Activated naive CD8-positive, alpha-beta T cell treated with anti-CD3 and anti-CD28 coated beads, Interleukin-2, amount 50 U/mL, for 24 hours (primary cell): ENCODE measurements at regions not wholly inside any gene's neighbourhood (a gene's known extent, or its start where the extent isn't known, plus 50 kb on each side); places are given as distances from the start of the nearest gene placed in this dataset.

ENCODE experiments used
- ATAC-seq: fragments of 150-1000 bp; cut with Tn5 transposase; one replicate; pipeline ENCODE4 v1.10.0; 2021
- DNase-seq: peaks from one replicate; pipeline ENCODE4 v3.0.0; 2021
- H3K27ac Mint-ChIP-seq: one replicate; pipeline ENCODE4 v1.8.0; 2021; ENCODE audit warnings: mild to moderate bottlenecking, mixed read lengths
- H3K27me3 Mint-ChIP-seq: one replicate; pipeline ENCODE4 v1.8.0; 2021; ENCODE audit warnings: mixed read lengths
- H3K36me3 Mint-ChIP-seq: one replicate; pipeline ENCODE4 v1.8.0; 2021; ENCODE audit warnings: low read depth, mixed read lengths
- H3K4me1 Mint-ChIP-seq: one replicate; pipeline ENCODE4 v1.8.0; 2021; ENCODE audit warnings: mixed read lengths
- H3K4me3 Mint-ChIP-seq: one replicate; pipeline ENCODE4 v1.8.0; 2021; ENCODE audit warnings: mild to moderate bottlenecking, moderate library complexity, mixed read lengths
- H3K9me3 Mint-ChIP-seq: one replicate; pipeline ENCODE4 v1.8.0; 2021; ENCODE audit warnings: mixed read lengths

- Mint-ChIP-seq H3K27me3 (peaks cover 10% of the 10 kb centered on the region), H3K36me3 (no peaks in the 10 kb centered on the region)
- ATAC-seq, result no peak
Observed at GRCh38 chr5:135279328-135279727, 119.7 kb downstream of the MACROH2A1 start.

GRCh38 chr5:135276151-135276550 lies 122.9 kb downstream of the MACROH2A1 start:
- Mint-ChIP-seq H3K4me1 (no peaks in the 10 kb centered on the region), H3K9me3 (peaks cover 7% of the 10 kb centered on the region)

More at GRCh38 chr5:135279328-135279727, 119.7 kb downstream of the MACROH2A1 start:
- Mint-ChIP-seq H3K4me1 (no peaks in the 10 kb centered on the region), H3K27ac (no peak overlapping the region), H3K4me3 (no peak overlapping the region), H3K9me3 (peaks cover 7% of the 10 kb centered on the region)
- DNase-seq, result no peak

GRCh38 chr5:135273212-135273611 lies 125.8 kb downstream of the MACROH2A1 start:
- H3K4me3 Mint-ChIP-seq, result no peak overlapping the region
- peaks cover 5% of the 10 kb centered on the region for H3K27me3 Mint-ChIP-seq
- peaks cover 4% of the 10 kb centered on the region for H3K9me3 Mint-ChIP-seq
- no peak for DNase-seq
- H3K36me3 Mint-ChIP-seq, result no peaks in the 10 kb centered on the region
- no peak for ATAC-seq
- H3K4me1 Mint-ChIP-seq, result no peaks in the 10 kb centered on the region
- H3K27ac Mint-ChIP-seq, result no peak overlapping the region

More at GRCh38 chr5:135276151-135276550, 122.9 kb downstream of the MACROH2A1 start:
- Mint-ChIP-seq H3K4me3 (no peak overlapping the region), H3K27me3 (peaks cover 5% of the 10 kb centered on the region), H3K27ac (no peak overlapping the region), H3K36me3 (no peaks in the 10 kb centered on the region)
- ATAC-seq (no peak), DNase-seq (no peak)

GRCh38 chr5:135272311-135272805 lies 126.7 kb downstream of the MACROH2A1 start:
- no peaks in the 10 kb centered on the region for H3K27me3 Mint-ChIP-seq
- no peaks in the 10 kb centered on the region for H3K9me3 Mint-ChIP-seq
- no peak overlapping the region for H3K4me3 Mint-ChIP-seq
- H3K27ac Mint-ChIP-seq, result no peak overlapping the region
- H3K4me1 Mint-ChIP-seq, result no peaks in the 10 kb centered on the region
- no peak for DNase-seq
- no peak for ATAC-seq
- H3K36me3 Mint-ChIP-seq, result no peaks in the 10 kb centered on the region

GRCh38 chr5:135271533-135272310 lies 127.3 kb downstream of the MACROH2A1 start:
- Mint-ChIP-seq H3K27ac (no peak overlapping the region), H3K9me3 (no peaks in the 10 kb centered on the region), H3K27me3 (peaks cover 1% of the 10 kb centered on the region), H3K36me3 (no peaks in the 10 kb centered on the region), H3K4me3 (no peak overlapping the region), H3K4me1 (no peaks in the 10 kb centered on the region)
- ATAC-seq (no peak), DNase-seq (no peak)

- ATAC-seq (no peak), DNase-seq (no peak)
- Mint-ChIP-seq H3K9me3 (no peaks in the 10 kb centered on the region), H3K27ac (no peak overlapping the region), H3K27me3 (peaks cover 5% of the 10 kb centered on the region), H3K4me3 (no peak overlapping the region), H3K36me3 (no peaks in the 10 kb centered on the region), H3K4me1 (no peaks in the 10 kb centered on the region)
Observed at GRCh38 chr5:135269931-135270421, 129.1 kb downstream of the MACROH2A1 start.

- H3K27ac Mint-ChIP-seq, result no peak overlapping the region
Observed at GRCh38 chr5:135269199-135269598, 129.8 kb downstream of the MACROH2A1 start.

GRCh38 chr5:135266975-135267374 lies 132.1 kb downstream of the MACROH2A1 start:
- no peaks in the 10 kb centered on the region for H3K36me3 Mint-ChIP-seq
- no peaks in the 10 kb centered on the region for H3K4me1 Mint-ChIP-seq
- no peak overlapping the region for H3K27ac Mint-ChIP-seq
- peaks cover 7% of the 10 kb centered on the region for H3K27me3 Mint-ChIP-seq
- no peak for ATAC-seq
- DNase-seq, result no peak
- H3K9me3 Mint-ChIP-seq, result no peaks in the 10 kb centered on the region
- H3K4me3 Mint-ChIP-seq, result no peak overlapping the region

More at GRCh38 chr5:135269199-135269598, 129.8 kb downstream of the MACROH2A1 start:
- H3K36me3 Mint-ChIP-seq, result no peaks in the 10 kb centered on the region
- H3K4me1 Mint-ChIP-seq, result no peaks in the 10 kb centered on the region
- no peak overlapping the region for H3K4me3 Mint-ChIP-seq
- DNase-seq, result no peak
- H3K27me3 Mint-ChIP-seq, result peaks cover 5% of the 10 kb centered on the region
- H3K9me3 Mint-ChIP-seq, result no peaks in the 10 kb centered on the region
- ATAC-seq, result no peak

GRCh38 chr5:135266303-135266635 lies 132.8 kb downstream of the MACROH2A1 start:
- no peak overlapping the region for H3K27ac Mint-ChIP-seq
- H3K4me1 Mint-ChIP-seq, result no peaks in the 10 kb centered on the region
- ATAC-seq (no peak), DNase-seq (no peak)
- H3K27me3 Mint-ChIP-seq, result peaks cover 9% of the 10 kb centered on the region
- no peaks in the 10 kb centered on the region for H3K36me3 Mint-ChIP-seq
- no peak overlapping the region for H3K4me3 Mint-ChIP-seq
- no peaks in the 10 kb centered on the region for H3K9me3 Mint-ChIP-seq

GRCh38 chr5:135265497-135266302 lies 133.3 kb downstream of the MACROH2A1 start:
- DNase-seq, result no peak
- no peak overlapping the region for H3K4me3 Mint-ChIP-seq
- ATAC-seq, result no peak
- no peaks in the 10 kb centered on the region for H3K36me3 Mint-ChIP-seq
- H3K4me1 Mint-ChIP-seq, result no peaks in the 10 kb centered on the region
- peaks cover 9% of the 10 kb centered on the region for H3K27me3 Mint-ChIP-seq
- H3K27ac Mint-ChIP-seq, result no peak overlapping the region
- H3K9me3 Mint-ChIP-seq, result no peaks in the 10 kb centered on the region

- H3K27ac Mint-ChIP-seq, result no peak overlapping the region
- H3K27me3 Mint-ChIP-seq, result peaks cover 9% of the 10 kb centered on the region
- no peak for DNase-seq
- ATAC-seq, result no peak
- peaks cover 1% of the 10 kb centered on the region for H3K9me3 Mint-ChIP-seq
- H3K4me1 Mint-ChIP-seq, result no peaks in the 10 kb centered on the region
- no peak overlapping the region for H3K4me3 Mint-ChIP-seq
- no peaks in the 10 kb centered on the region for H3K36me3 Mint-ChIP-seq
Observed at GRCh38 chr5:135264451-135265440, 134.3 kb downstream of the MACROH2A1 start.

- Mint-ChIP-seq H3K4me1 (no peaks in the 10 kb centered on the region), H3K9me3 (peaks cover 5% of the 10 kb centered on the region), H3K27me3 (peaks cover 12% of the 10 kb centered on the region), H3K4me3 (no peak overlapping the region), H3K36me3 (no peaks in the 10 kb centered on the region), H3K27ac (no peak overlapping the region)
- DNase-seq (no peak), ATAC-seq (no peak)
Observed at GRCh38 chr5:135263022-135263668, 135.9 kb downstream of the MACROH2A1 start.

GRCh38 chr5:135262364-135262763 lies 136.7 kb downstream of the MACROH2A1 start:
- H3K36me3 Mint-ChIP-seq, result no peaks in the 10 kb centered on the region
- H3K27me3 Mint-ChIP-seq, result peaks cover 12% of the 10 kb centered on the region
- no peaks in the 10 kb centered on the region for H3K4me1 Mint-ChIP-seq
- DNase-seq, result no peak
- no peak for ATAC-seq
- H3K9me3 Mint-ChIP-seq, result peaks cover 5% of the 10 kb centered on the region
- no peak overlapping the region for H3K27ac Mint-ChIP-seq
- H3K4me3 Mint-ChIP-seq, result no peak overlapping the region
